ENCODE measurements at regions not wholly inside any gene's neighbourhood (a gene's known extent, or its start where the extent isn't known, plus 50 kb on each side); places are given as distances from the start of the nearest gene placed in this dataset.

DNA sequence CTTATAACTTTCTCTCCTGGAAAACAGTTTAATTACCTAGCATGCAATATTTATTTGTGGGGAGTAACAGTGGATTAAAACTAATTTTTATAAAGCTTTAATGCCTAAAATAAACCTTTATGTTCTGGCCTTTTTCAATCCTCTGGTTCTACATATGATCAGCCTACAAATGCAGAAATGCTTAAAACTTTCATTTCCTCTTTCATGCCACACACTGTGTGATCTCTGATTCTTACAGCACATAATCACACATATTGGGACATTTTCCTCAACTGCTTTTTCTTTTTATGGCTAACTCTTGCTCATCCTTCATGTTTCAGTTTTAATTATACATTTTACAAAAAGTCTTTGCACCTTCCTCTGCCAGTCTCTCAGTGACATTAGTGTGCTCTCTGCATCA, 910.8 kb upstream of the SLITRK6 start:
- no peak for DNase-seq
- TF ChIP-seq, protein P1, sequence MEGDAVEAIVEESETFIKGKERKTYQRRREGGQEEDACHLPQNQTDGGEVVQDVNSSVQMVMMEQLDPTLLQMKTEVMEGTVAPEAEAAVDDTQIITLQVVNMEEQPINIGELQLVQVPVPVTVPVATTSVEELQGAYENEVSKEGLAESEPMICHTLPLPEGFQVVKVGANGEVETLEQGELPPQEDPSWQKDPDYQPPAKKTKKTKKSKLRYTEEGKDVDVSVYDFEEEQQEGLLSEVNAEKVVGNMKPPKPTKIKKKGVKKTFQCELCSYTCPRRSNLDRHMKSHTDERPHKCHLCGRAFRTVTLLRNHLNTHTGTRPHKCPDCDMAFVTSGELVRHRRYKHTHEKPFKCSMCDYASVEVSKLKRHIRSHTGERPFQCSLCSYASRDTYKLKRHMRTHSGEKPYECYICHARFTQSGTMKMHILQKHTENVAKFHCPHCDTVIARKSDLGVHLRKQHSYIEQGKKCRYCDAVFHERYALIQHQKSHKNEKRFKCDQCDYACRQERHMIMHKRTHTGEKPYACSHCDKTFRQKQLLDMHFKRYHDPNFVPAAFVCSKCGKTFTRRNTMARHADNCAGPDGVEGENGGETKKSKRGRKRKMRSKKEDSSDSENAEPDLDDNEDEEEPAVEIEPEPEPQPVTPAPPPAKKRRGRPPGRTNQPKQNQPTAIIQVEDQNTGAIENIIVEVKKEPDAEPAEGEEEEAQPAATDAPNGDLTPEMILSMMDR (IDR thresholded peaks at IDR 0.05), result no peak
- TF ChIP-seq POLR2AphosphoS5 (IDR thresholded peaks at IDR 0.05) (no peak), EP300 (IDR thresholded peaks at IDR 0.05) (no peak), POLR2A (IDR thresholded peaks at IDR 0.05) (no peak)

GRCh38 chr13:86710896-86711295, 911.7 kb upstream of the SLITRK6 start:
- Histone ChIP-seq H3K4me3 (no peak overlapping the region), H3K9me3 (no peaks in the 10 kb centered on the region), H3K27me3 (no peaks in the 10 kb centered on the region), H3K4me1 (no peaks in the 10 kb centered on the region), H3K36me3 (no peaks in the 10 kb centered on the region), H3K27ac (no peak overlapping the region)
- DNase-seq, result no peak
- TF ChIP-seq POLR2A (IDR thresholded peaks at IDR 0.05) (no peak), EP300 (IDR thresholded peaks at IDR 0.05) (no peak), POLR2AphosphoS5 (IDR thresholded peaks at IDR 0.05) (no peak)
- TF ChIP-seq, protein P1 (IDR thresholded peaks at IDR 0.05), result no peak
- 60 to 73% (median 69%) methylated on average over 5 of the region's 5 CpGs for WGBS, 5 donors
- intact Hi-C loops (cut with DNase I; ENCODE audit: low total_unique reads), result no loop called here

More for the DNA sequence above, 910.8 kb upstream of the SLITRK6 start:
- Histone ChIP-seq H3K4me1 (no peaks in the 10 kb centered on the region), H3K9me3 (no peaks in the 10 kb centered on the region), H3K36me3 (no peaks in the 10 kb centered on the region), H3K4me3 (no peak overlapping the region), H3K27ac (no peak overlapping the region), H3K27me3 (no peaks in the 10 kb centered on the region)
- intact Hi-C loops (cut with DNase I; ENCODE audit: low total_unique reads), result no loop called here

GRCh38 chr13:86714495-86714894, 915.3 kb upstream of the SLITRK6 start:
- Histone ChIP-seq H3K27me3 (no peaks in the 10 kb centered on the region), H3K4me1 (no peaks in the 10 kb centered on the region), H3K36me3 (no peaks in the 10 kb centered on the region), H3K4me3 (no peak overlapping the region), H3K27ac (no peak overlapping the region), H3K9me3 (no peaks in the 10 kb centered on the region)
- TF ChIP-seq POLR2AphosphoS5 (IDR thresholded peaks at IDR 0.05), result no peak
- TF ChIP-seq POLR2A (IDR thresholded peaks at IDR 0.05), result no peak
- TF ChIP-seq, protein P1 (IDR thresholded peaks at IDR 0.05), result no peak
- no peak for TF ChIP-seq EP300 (IDR thresholded peaks at IDR 0.05)
- 79 to 86% (median 84%) methylated on average over 3 of the region's 3 CpGs for WGBS, 5 donors
- intact Hi-C loops (cut with DNase I; ENCODE audit: low total_unique reads), result no loop called here
- DNase-seq, result no peak

- no peaks in the 10 kb centered on the region for H3K27me3 ChIP-seq
- DNase-seq, result no peak
- no peaks in the 10 kb centered on the region for H3K9me3 ChIP-seq
- 50 to 74% (median 62%) methylated on average over 3 of the region's 3 CpGs for WGBS, 5 donors
- H3K4me3 ChIP-seq, result no peak overlapping the region
- no peak overlapping the region for H3K27ac ChIP-seq
- TF ChIP-seq EP300 (IDR thresholded peaks at IDR 0.05), result no peak
- no peak for TF ChIP-seq POLR2AphosphoS5 (IDR thresholded peaks at IDR 0.05)
- TF ChIP-seq, protein P1 (IDR thresholded peaks at IDR 0.05), result no peak
- TF ChIP-seq POLR2A (IDR thresholded peaks at IDR 0.05), result no peak
- H3K36me3 ChIP-seq, result no peaks in the 10 kb centered on the region
- intact Hi-C loops (cut with DNase I; ENCODE audit: low total_unique reads), result no loop called here
- H3K4me1 ChIP-seq, result no peaks in the 10 kb centered on the region
Observed at GRCh38 chr13:86725105-86725504, 925.9 kb upstream of the SLITRK6 start.

Data from stomach (tissue), 8 donors.